ENCODE measurements at regions not wholly inside any gene's neighbourhood (a gene's known extent, or its start where the extent isn't known, plus 50 kb on each side); places are given as distances from the start of the nearest gene placed in this dataset.

DNA sequence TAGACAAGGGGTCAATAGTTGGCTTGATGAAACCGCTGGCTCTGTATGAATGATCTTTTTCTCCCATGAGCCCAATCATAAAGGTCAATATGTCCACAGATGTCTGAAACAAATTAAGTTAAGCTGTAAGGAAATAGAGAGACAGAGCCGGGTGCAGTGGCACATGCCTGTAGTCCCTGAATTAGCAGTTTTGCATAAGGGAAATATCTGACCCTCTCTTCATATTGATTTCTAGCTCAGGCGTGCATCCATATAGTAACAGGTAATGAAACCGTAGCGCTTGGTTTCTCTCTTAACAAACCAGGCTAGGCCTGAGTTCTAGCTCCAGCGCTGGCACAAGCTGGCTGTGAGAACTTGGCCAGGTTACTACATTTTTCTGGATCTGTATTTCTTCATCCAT lies 118.1 kb upstream of the ERCC6L2 start:
- no peak for DNase-seq (ENCODE audit: low read depth)

DNA sequence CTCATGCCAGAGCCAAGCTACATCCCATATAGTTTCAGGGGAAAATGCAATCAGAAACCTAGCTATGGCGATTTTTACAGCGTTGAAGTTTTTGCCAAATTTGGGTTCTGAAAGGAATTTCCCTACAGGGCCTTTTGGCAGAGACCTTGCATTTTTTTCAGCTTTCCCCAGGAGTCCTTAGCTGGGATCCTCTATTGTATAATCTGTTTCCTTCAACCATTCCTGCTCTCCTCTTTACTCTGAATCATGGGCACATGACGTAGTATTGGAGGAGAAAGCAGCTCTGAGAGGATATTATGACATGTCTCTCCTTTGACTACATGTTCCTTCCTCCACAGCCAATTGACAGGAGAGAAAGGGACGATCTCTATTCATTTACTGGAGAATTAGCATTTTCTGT lies 118.5 kb upstream of the ERCC6L2 start:
- DNase-seq (ENCODE audit: low read depth) = peak; percentile 75

DNA sequence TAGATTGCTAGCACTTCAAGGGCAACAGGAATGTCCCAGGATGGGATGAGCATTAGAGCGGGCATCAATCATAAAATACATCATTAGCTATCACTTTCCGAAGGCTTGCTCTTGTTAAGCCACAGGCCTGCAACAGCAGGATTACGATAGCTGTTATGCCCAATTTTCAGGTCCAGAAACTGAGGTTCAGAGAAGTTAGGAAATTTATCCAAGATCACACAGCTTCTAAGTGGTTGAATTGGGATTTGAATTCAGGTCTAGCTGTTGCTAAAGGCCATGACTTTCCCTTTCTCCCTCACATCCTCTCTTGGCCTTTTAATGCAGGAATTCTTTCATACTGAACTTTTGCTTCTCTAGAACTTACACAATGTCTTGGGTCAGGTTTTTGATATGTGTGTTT lies 119.4 kb upstream of the ERCC6L2 start:
- no peak for DNase-seq (ENCODE audit: low read depth)

DNA sequence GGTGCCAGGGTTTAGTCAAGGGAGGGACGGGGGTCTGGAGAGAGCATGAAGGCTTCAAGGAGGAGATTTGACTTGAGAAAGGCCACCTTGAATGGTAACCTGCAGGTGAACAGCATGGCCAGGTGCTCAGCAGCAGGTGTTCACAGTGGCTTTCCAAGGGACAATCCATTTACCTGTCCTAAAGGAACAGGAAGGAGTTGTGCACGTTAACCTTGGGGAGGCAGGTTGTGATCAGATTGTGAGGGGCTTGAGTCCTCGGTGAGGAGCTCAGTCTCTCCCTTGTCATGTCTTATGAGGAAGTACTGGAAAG lies 120.1 kb upstream of the ERCC6L2 start:
- no peak for DNase-seq (ENCODE audit: low read depth)

DNA sequence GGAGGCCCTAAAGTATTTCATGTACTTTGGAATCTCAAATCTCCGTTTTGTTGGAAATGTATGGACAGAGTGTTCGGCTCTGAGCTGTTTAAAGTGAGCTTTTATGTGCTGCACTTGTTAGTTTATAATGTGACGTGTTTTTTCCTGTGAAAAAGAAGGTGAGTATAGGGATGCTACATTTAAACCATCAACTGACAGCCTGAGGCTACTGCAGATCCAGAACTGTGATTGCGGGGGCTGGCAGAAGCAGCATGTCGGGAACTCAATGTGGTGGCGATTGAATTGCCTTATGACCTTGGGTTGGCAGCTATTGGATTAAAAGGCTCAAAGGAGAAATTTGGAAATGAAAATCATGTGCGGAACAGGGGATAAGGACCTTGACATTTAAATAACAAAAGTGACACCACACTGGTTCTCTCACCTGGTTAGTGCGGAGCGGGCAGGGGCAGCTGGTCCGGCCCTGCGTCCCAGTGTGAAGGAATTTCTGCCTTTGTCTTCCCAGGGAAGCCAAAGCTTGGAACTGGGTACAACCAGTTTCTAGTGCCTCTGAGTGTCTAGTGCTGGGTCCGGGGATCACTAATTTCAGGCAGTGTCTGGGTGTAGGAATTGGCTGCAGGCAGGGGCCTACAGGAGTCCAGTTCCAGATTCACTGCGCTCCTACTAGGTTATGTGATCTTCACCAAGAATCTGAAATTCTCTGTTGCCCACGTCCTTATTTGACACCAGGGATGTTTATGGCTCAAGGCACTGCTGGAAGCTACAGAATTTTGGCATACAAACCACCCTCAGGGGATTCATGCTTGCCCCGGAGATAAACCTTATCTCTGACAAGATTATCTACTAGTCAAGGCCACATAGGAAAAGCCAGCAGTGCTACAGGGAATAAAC lies 120.7 kb upstream of the ERCC6L2 start:
- no peak for DNase-seq (ENCODE audit: low read depth)

DNA sequence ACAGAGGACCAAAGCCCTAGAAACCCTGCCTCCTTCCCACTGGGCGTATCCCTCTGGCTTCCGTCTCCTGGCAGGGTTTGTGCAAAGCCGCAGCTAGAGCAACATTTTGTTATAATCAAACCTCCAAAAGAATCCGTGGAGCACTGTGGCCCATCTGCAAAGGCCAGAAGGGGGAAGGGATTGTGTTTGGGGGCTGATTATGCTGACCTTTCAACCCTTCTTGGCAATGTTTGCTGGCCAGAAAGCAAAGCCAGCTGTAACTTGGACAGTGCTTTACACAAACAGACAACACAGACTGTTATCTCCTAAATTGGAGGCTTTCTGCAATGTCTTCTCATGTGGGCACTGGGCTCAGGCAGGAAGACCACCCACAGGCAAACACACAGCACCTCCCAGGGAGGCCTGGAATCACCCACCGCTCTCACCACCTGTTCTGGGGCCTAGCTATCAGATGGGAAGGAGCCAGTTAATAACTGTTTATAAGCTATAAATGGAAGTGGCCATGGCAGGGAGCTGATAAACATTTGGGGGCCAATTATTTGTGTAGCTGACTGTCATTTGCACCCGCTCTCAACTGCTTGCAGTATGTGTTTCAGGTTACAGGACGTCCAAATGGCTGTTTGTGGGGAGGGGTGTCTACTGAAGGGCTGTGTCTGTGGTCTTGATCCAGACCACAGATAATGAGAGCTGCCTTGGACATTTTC lies 121.6 kb upstream of the ERCC6L2 start:
- no peak for DNase-seq (ENCODE audit: low read depth)

DNA sequence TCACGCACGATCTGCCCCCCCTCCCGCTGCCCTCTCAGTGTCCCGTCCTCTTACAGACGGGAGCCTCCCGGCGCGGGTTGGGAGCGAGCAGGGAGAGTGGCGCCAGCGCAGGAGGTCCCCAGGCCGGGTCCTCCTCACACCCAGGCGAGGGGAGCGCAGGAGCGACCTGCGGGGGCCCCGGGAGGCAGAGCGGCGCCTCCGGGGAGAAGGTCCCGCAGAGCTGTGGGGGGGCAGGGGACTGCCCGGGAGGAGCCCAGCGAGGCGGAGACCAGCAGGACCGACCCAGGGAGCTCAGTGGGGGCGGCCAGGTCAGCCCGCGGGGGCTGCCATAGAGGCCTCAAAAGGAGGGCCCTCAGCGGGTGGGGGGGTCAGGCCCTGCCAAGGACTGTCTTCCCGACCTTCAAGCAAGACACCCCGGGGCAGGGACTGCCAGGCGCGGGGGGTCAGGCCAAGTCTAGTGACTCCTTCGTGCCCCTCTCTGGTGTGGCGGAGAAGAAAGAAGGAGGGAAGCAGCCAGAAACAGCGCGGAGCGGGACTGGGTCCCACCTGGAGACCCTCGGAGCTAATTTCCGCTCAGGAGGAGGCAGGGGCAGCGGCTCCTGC lies 123.3 kb upstream of the ERCC6L2 start:
- DNase-seq (ENCODE audit: low read depth) = no peak

DNA sequence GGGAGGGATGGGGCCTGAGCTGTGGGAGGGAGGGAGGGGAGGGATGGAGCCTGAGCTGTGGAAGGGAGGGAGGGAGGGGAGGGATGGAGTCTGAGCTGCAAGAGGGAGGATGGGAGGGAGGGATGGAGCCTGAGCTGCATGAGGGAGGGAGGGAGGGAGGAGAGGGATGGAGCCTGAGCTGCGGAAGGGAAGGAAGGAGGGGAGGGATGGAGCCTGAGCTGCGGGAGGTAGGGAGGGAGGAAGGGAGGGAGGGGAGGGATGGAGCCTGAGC lies 124.0 kb upstream of the ERCC6L2 start:
- DNase-seq (ENCODE audit: low read depth) = no peak

DNA sequence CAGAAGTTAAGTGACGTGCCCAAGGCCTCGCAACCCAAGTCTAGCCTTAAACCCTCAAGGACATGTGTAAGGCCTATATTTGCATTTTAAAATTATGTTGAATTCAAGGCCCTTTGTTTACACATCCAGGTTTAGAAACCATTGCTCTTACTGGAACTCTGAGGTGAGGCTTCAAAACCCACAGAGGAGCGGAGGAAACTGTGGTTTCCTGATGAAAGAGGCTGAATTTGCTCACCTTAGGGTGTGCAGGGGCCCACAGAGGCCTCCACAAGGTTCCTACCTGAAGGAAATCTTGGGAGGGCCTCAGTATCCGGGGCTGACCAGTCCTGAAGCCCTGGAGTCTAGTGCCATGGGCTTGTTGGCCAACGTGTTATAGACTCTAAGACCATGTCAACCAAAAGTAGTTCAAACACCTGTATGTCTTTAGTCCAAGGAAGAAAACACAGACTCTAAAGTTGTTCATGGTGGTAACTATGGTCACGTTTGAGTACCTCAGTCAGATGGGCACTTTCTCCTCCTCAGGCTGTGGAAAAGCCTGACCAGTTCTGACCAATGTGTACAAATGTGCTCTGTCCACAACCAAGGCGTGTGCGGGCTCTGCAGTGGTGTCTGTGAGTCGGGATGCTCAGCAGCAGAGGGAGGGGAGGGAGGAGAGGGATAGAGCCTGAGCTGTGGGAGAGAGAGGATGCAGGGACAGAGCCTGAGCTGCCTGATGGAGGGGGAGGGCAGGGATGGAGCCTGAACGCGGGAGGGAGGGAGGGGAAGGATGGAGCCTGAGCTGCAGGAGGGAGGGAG lies 124.6 kb upstream of the ERCC6L2 start:
- DNase-seq (ENCODE audit: low read depth) = no peak

DNA sequence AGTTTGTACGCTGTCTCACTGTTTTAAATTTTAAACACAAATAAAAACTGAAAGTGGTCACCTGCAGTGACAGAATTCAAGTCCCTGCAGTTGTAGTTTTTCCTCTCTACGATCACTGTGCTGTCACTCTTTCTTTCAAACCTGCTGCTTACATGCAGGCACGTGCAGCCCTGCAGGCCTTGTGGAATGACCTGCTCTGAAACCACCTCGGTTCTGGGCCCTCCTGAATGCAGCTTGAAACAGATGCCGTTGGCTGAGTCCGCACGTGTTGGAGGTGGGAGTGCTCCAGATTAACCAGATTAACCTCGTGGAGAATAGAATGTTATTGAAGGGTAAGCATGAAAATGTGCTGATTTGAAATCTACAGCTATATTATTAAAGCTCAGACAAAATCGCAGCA lies 126.0 kb upstream of the ERCC6L2 start:
- no peak for DNase-seq (ENCODE audit: low read depth)

DNA sequence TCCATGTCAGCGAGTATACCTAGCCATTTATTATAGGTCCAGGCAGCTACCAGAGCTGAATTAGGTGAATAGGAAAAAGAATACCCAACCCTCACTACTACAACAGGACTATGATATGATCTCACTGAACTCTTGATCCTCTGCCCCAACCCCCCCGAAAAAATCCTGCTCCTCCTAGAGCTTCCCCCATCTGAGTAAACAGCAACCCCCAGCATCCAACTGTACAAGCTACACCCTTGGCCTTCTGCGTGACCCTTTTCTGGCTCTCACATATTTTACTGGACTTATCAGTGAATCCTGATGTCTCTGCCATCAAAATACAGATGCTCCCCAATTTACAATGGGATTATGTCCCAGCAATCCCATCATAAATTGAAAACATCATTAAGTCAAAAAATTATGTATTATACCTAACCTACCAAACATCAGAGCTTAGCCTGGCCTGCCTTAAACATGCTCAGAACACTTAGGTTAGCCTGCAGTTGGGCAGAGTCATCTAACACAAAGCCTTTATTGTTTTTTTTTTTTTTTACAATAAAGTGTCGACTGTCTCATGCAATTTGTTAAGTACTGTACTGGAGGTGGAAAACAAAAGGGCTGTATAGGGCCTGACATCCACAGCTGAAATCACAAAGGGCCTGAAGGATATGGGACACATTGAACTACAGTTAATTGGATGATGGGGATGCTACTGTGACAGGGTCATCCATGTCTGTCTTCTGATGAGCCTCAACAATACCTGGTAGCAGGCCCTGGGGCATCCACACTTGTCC lies 128.9 kb upstream of the ERCC6L2 start:
- no peak for DNase-seq (ENCODE audit: low read depth)

DNA sequence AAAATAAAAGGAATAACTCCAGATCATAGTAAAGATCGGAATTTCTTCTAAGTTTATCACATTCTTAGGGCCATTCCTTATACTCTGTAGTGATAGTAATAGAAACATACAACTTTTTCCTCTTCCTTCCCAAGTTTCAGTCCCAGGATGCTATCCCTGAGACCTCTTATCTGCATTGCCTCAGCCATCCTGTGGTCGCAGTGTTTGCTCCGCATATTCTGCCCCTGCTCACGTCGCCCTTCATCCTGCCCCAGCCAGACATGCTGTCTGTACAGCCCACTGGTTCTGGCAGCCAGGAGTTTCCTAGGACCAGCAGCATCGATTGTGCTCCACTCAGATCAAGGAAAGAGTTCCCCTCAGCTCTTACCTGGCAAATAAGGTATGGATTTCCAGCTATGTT lies 132.7 kb upstream of the ERCC6L2 start:
- no peak for DNase-seq (ENCODE audit: low read depth)

DNA sequence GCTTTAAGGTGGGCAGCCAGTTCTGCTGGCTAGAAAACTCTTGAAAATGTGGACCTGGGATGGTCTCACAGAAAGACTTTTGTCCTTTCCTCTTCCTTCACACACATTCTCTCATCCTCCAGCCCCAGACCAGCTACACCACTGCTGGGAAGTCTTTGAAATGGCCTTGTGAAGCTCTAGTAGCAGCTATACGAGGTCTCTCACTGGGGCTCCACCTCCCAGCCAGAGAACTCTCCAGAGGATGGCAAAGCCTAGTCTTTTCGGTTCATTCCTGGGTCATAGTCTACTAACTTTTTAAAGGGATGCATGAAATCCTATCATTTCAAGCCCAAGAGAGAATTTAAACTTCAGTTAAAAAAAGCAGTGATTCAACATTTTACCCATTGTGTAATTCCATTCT lies 133.9 kb upstream of the ERCC6L2 start:
- no peak for DNase-seq (ENCODE audit: low read depth)

DNA sequence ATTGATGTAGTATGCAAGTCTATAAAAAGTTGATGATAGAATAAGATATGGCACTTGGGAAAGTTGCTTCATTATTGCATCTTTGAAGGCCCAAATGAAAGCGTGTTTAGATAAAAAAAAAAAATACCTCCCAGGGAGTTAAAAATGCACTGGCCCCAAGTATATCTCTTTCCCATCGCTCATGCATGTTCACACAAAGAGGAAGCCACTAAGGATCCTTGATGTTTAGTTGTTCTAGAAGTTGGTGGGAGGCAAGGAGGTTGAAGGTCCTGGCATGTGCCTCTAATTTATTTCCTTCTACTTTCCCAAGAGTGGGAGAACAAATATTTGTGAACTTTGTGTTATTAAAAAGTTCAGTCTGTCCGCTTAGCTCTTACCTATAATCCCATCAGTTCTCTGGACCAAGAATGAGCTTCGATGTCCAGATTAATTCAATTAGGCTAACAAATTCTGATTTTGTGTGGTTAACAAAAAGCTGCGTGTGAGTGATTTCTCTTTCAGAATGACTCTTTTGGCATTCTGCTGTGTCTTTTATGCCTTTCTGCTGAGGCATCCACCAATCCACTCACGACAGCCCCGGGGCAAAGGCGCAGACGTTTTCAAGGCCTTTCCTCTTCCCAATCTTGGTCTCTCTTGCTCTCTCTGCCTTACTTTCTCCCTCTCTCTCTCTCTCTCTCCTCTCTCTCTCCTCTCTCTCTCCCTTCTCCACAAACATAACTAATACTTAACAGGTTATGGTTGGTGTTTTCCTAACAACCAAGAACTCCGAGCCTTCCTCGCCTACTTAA lies 135.1 kb upstream of the ERCC6L2 start:
- no peak for DNase-seq (ENCODE audit: low read depth)

DNA sequence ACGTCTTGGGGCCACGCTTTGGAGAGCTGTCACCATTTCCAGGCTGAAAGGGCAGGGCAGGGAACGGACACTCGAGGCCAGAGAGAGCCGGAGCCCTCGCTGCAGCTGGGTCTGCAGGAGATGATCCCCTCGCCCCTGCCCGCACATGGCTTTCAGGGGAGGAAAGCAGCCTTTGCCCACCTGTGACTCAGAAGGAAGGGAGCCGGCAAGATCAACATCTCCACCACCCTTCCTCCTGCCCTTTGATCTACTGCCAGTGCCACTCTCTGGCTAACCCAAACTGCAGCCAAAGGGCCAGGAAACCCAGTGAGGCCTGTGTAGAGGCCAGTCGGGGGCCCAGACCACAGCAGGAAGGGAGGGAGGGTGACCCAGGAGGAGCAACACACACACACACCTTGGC lies 137.1 kb upstream of the ERCC6L2 start:
- DNase-seq (ENCODE audit: low read depth) = no peak

DNA sequence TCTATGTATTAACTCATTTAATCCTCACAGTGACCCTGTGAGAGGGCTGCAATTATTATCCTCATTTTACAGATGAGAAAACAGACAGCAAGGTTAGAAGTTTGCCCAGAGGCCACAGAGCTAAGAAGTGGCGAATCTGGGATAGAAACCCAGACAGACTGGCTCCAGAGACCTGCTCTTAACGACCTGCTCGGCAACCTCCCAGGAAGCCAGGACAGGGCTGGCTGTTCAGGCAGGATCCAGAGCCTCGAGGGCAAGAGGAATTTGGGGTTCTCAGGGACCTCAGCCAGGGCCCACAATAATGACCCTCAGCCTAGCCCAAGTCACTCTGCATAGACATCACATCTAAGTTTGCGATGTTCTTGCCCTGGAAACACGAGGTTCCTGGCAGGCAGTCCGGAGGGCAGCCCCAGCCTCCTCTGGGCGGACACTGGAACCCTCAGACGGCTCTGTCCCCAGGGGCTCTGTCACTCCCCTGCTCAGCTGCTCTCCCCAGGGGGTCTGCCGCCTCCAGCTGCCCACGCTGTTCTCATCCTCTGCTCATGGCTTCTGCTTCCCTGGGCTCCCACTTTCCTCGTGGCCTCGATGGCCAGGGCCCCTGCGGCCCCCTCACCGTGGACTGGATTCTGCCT lies 138.5 kb upstream of the ERCC6L2 start:
- DNase-seq (ENCODE audit: low read depth) = no peak

DNA sequence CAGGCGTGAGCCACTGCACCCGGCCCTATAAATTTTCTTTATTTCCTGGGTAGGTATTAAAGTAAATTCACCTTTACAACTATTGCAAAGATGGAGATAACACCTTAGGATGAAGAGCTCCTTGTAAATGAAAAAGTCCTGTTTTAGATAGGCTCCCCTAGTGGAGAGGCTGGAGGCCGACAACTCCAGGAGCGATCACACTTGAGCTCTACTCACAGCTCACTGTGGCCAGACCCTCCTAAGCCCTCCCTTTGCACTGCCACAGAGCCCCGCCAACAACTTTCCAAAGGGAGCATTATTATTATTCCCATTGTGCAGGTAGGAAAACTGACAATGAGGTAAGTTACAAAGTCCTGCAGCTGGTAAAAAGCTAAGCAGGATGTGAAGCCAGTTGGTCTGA lies 139.1 kb upstream of the ERCC6L2 start:
- DNase-seq (ENCODE audit: low read depth) = peak; percentile 21

DNA sequence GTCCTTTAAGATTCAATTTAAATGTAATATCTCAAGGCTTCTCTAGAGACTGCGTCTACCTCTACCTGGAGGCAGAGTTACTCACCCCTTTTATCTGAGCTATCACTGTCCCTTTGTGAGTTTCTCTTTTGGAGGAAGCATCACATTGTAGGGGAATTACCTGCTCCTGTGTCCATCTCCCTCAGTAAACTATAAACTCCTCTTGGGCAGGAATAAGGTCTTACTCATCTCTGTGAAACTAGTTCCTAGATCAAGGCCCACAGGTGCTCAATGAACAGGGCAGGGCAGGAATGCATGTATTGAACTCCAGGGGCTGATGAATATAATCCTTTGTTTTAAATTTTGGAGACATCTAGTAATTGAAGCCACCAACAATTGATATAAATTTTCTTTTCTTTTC lies 139.8 kb upstream of the ERCC6L2 start:
- DNase-seq (ENCODE audit: low read depth) = no peak

DNA sequence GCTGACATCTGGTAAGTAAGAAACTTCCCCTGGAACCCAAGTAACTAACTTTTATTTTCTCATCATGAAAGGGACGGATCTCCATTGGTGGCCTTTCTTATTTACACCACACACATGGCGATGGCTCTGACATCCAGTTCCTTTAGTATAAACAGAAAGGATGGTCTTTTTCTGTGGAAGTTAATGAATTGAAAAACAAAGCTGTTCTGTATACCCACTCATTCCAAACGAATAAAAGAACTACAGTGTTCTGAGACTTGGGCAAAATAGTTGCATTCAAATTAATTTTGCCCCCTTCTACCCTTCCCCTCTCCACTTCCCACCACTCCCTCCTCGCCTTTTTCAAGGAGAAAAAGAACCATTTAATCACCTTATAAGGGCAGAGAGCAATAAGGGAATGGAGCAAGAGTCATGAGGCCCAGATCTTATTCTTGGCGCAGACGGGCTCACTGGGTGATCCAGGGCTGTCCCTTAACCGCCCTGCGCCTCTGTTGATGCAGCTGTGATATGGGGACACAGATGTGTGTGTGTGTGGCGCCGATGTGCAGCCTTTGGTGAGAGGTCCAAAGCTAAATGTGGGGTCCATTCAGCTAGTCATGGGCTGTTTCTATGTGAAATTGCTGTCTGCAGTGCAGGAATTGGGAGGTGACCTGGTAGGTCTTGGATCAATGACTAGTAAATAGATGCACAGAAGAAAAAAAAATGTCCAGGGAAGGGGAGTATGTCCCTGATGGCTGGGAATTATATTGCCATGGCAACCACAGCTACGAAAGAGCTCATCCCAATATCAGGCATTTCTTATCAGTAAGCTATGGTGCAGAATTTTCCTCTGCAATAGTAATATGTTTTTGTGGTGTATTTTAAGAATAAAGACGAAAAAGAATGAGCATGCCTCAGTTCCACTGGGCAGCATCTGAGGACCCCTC lies 141.5 kb upstream of the ERCC6L2 start:
- no peak for DNase-seq (ENCODE audit: low read depth)
